MM.1S (cell line): ENCODE measurements at regions not wholly inside any gene's neighbourhood (a gene's known extent, or its start where the extent isn't known, plus 50 kb on each side); places are given as distances from the start of the nearest gene placed in this dataset.
A peak's percentile ranks its signal among the peaks of the same experiment; 100 is the strongest.

ENCODE experiments used
- DNase-seq: peaks from one replicate; pipeline ENCODE4 v3.0.0-alpha.2; 2015
- H2AFZ ChIP-seq: fragments of 300-600 bp; sonication (generic); 2 replicates; pipeline ENCODE4 v1.6.0; 2016; ENCODE audit warnings: antibody characterized with exemption, low read length
- H3F3A ChIP-seq: fragments of 300-600 bp; sonication (generic); 2 replicates; pipeline ENCODE4 v1.6.1; 2016; ENCODE audit warnings: mild to moderate bottlenecking, antibody characterized with exemption, low read length, moderate library complexity, mixed read lengths; ENCODE audit not compliant: insufficient read depth
- H3K27ac ChIP-seq: fragments of 300-600 bp; sonication (generic); 2 replicates; pipeline ENCODE4 v1.5.1; 2016; ENCODE audit warnings: mild to moderate bottlenecking, low read length
- H3K27me3 ChIP-seq: fragments of 300-600 bp; sonication (generic); replicated peaks from 2 replicates; pipeline ENCODE4 v1.6.0; 2016; ENCODE audit warnings: low read length; ENCODE audit not compliant: insufficient read depth
- H3K36me3 ChIP-seq: fragments of 300-600 bp; sonication (generic); replicated peaks from 2 replicates; pipeline ENCODE4 v1.6.1; 2016; ENCODE audit warnings: mild to moderate bottlenecking, low read length, mixed read lengths; ENCODE audit not compliant: insufficient read depth
- H3K4me1 ChIP-seq: fragments of 300-600 bp; sonication (generic); 2 replicates; pipeline ENCODE4 v1.6.1; 2016; ENCODE audit warnings: low read length, mixed read lengths
- H3K4me2 ChIP-seq: fragments of 300-600 bp; sonication (generic); 2 replicates; pipeline ENCODE4 v1.6.0; 2016; ENCODE audit warnings: low read depth, low read length
- H3K4me3 ChIP-seq: fragments of 300-600 bp; sonication (generic); 2 replicates; pipeline ENCODE4 v1.5.1; 2016; ENCODE audit warnings: low read length, mixed read lengths
- H3K79me2 ChIP-seq: fragments of 300-600 bp; sonication (generic); 2 replicates; pipeline ENCODE4 v1.6.1; 2016; ENCODE audit warnings: mixed run types, low read length, mixed read lengths
- H3K9ac ChIP-seq: fragments of 300-600 bp; sonication (generic); 2 replicates; pipeline ENCODE4 v1.6.1; 2016; ENCODE audit warnings: low read length, mixed read lengths
- H3K9me2 ChIP-seq: fragments of 300-600 bp; sonication (generic); replicated peaks from 2 replicates; pipeline ENCODE4 v1.6.1; 2016; ENCODE audit warnings: mild to moderate bottlenecking, low read length, mixed read lengths; ENCODE audit not compliant: insufficient read depth
- H3K9me3 ChIP-seq: fragments of 300-600 bp; sonication (generic); replicated peaks from 2 replicates; pipeline ENCODE4 v1.6.1; 2016; ENCODE audit warnings: mild to moderate bottlenecking, low read length, mixed read lengths; ENCODE audit not compliant: insufficient read depth
- H4K20me1 ChIP-seq: fragments of 300-600 bp; sonication (generic); 2 replicates; pipeline ENCODE4 v1.6.1; 2016; ENCODE audit warnings: mild to moderate bottlenecking, low read length, moderate library complexity, mixed read lengths; ENCODE audit not compliant: insufficient read depth
- CTCF ChIP-seq: fragments of 300-600 bp; sonication (generic); IDR thresholded peaks from 2 replicates; pipeline ENCODE4 v1.5.1; 2016; ENCODE audit warnings: antibody characterized with exemption, low read length, mixed read lengths
- EZH2 ChIP-seq: fragments of 300-600 bp; sonication (generic); optimal IDR thresholded peaks from 2 replicates; pipeline ENCODE3; 2017; ENCODE audit warnings: low read depth, mild to moderate bottlenecking, antibody characterized with exemption, low read length, mixed read lengths
- EZH2phosphoT487 ChIP-seq: fragments of 300-600 bp; sonication (generic); IDR thresholded peaks from 2 replicates; pipeline ENCODE4 v1.6.1; 2018; ENCODE audit warnings: antibody characterized with exemption, low read length

- no peaks in the 10 kb centered on the region for H3K36me3 ChIP-seq
- no peaks in the 10 kb centered on the region for H3K79me2 ChIP-seq
- H3K9me3 ChIP-seq = no peaks in the 10 kb centered on the region
- no peaks in the 10 kb centered on the region for H3K27me3 ChIP-seq
- H3K9ac ChIP-seq = no peak overlapping the region
- H3K9me2 ChIP-seq = no peaks in the 10 kb centered on the region
- DNase-seq = no peak
- no peaks in the 10 kb centered on the region for H3F3A ChIP-seq
- no peak overlapping the region for H3K4me2 ChIP-seq
- H4K20me1 ChIP-seq = no peaks in the 10 kb centered on the region
- H3K27ac ChIP-seq = no peak overlapping the region
- TF ChIP-seq CTCF (no peak), EZH2 (no peak), EZH2phosphoT487 (no peak)
- no peak overlapping the region for H2AFZ ChIP-seq
- no peaks in the 10 kb centered on the region for H3K4me1 ChIP-seq
- no peak overlapping the region for H3K4me3 ChIP-seq
Observed at GRCh38 chr7:136412952-136413351, 435.8 kb upstream of the MTPN start.

GRCh38 chr7:136405931-136406777 is 429.0 kb upstream of the MTPN start:
- H3K4me2 ChIP-seq = peak overlapping the region; percentile 4; the same call in 1 of the 2 replicates
- no peaks in the 10 kb centered on the region for H3K27me3 ChIP-seq
- H3K79me2 ChIP-seq = no peaks in the 10 kb centered on the region
- peak; percentile 91 for TF ChIP-seq CTCF
- no peak for TF ChIP-seq EZH2phosphoT487
- peaks cover 4% of the 10 kb centered on the region for H3K4me1 ChIP-seq
- peak overlapping the region; percentile 17; the same call in 1 of the 2 replicates for H2AFZ ChIP-seq
- no peak overlapping the region for H3K4me3 ChIP-seq
- H3K36me3 ChIP-seq = no peaks in the 10 kb centered on the region
- H3F3A ChIP-seq = no peaks in the 10 kb centered on the region
- no peak overlapping the region for H3K27ac ChIP-seq
- peak; percentile 79 for DNase-seq
- no peaks in the 10 kb centered on the region for H3K9me3 ChIP-seq
- H4K20me1 ChIP-seq = no peaks in the 10 kb centered on the region
- no peak overlapping the region for H3K9ac ChIP-seq
- H3K9me2 ChIP-seq = no peaks in the 10 kb centered on the region

- TF ChIP-seq EZH2 = no peak
- no peak for TF ChIP-seq EZH2phosphoT487
- no peak for TF ChIP-seq CTCF
- Histone ChIP-seq H3F3A (no peaks in the 10 kb centered on the region), H3K9ac (no peak overlapping the region), H3K9me2 (no peaks in the 10 kb centered on the region), H3K27me3 (no peaks in the 10 kb centered on the region), H3K79me2 (no peaks in the 10 kb centered on the region), H3K4me2 (no peak overlapping the region), H3K9me3 (no peaks in the 10 kb centered on the region), H2AFZ (no peak overlapping the region), H3K4me3 (no peak overlapping the region), H4K20me1 (no peaks in the 10 kb centered on the region), H3K36me3 (no peaks in the 10 kb centered on the region), H3K27ac (no peak overlapping the region), H3K4me1 (peaks cover 4% of the 10 kb centered on the region)
- no peak for DNase-seq
Observed at GRCh38 chr7:136403591-136403990, 426.4 kb upstream of the MTPN start.
